TTC549 (cell line): ENCODE measurements at regions not wholly inside any gene's neighbourhood (a gene's known extent, or its start where the extent isn't known, plus 50 kb on each side); places are given as distances from the start of the nearest gene placed in this dataset.

Experiments used
- FAIRE-seq: peaks from 2 replicates; lab custom pipeline; 2012; peaks lifted over from hg19 to GRCh38; lab: Jason Lieb, UNC

- FAIRE-seq: no peak
These were observed 225.8 kb downstream of the PMP22 start for GRCh38 chr17:15039366-15039765.

DNA sequence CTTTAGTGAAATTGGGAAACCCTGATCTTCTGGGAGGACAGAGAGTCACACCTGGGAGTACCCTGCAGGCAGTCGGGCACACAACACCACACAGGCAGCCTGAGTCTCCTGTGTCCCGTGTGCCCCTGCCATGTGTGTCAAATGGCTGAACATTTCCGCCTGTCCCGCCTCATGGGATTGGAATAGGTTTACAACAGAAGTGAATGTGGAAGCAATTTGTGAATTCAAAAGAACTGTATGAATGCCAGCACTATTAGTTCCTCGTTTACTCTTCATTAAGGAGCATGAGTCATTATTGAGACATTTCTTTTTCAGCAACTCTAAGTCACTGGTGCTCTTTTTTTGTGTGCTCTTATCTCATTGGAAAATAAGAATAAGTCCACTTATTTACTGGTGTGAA, 226.5 kb downstream of the PMP22 start:
- FAIRE-seq: no peak

GRCh38 chr17:15036238-15036637, 228.9 kb downstream of the PMP22 start:
- no peak for FAIRE-seq

DNA sequence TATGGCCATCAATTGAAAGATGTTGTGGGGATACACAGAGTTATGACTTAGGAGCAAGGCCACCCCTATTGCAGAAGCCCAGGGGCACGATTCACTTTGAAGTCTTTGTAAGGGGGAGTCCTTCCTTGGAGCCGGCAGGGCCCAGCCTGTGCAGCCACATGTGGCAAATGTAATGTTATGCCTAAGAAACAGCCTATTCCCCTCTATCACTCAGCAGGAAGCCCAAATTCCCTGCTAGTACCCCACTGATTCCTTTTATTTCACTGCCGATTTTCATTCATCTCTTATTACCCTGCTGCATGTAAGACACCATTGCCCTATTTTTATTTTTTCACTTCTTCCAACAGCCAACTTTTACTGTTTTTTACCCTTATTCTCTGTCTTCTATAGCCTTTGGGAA, 233.2 kb downstream of the PMP22 start:
- FAIRE-seq: no peak

GRCh38 chr17:15029469-15029868, 235.7 kb downstream of the PMP22 start:
- FAIRE-seq: no peak

GRCh38 chr17:15027853-15028252, 237.3 kb downstream of the PMP22 start:
- no peak for FAIRE-seq

DNA sequence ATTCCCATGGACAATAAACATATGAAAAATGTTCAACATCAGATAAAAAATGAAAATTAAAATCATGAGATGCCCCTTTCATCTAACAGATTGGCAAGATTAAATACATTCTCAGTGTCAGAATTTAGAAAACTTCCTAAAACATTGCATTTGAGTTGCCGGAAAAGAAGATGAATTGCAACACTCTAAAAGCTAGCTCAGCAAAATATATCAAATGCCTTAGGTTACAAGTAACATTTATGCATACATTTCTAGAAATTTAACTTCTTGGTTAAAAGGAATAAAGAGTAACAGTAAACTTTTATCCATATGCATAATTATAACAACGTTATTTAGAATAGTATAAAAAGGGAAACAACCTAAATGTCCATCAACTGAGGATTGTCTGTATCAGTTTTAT, 239.0 kb downstream of the PMP22 start:
- no peak for FAIRE-seq

GRCh38 chr17:15023589-15024336, 241.4 kb downstream of the PMP22 start:
- no peak for FAIRE-seq

GRCh38 chr17:15019158-15019557, 246.0 kb downstream of the PMP22 start:
- no peak for FAIRE-seq

DNA sequence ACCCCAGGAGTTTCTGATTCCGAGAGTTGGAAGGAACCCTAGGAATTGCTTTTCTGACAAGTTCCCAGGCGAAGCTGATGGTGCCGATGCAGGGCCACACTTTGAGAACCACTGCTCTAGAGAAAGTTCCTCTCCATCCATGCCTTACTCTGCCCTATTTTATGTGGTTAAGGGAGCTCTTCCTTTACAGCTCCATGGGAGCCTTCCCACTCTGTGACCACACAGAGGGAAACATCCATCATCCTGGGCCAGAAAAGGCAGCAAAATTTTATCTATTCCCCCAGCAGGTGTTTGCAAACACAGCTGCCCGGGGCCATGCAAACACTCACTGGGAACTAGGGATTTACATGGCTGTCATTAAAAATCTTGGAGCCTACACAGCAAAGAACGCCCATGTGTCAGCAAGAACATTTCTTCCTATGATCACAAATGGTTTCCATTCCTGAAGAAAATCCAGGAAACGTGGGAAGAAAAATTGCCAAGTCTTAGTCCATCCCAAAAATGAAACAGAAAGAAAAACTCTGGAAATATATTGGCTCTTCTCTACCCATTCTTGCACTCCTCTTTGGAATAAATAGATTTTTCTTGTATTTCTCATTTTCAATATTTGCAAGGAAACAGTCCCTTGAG, 252.7 kb downstream of the PMP22 start:
- no peak for FAIRE-seq

DNA sequence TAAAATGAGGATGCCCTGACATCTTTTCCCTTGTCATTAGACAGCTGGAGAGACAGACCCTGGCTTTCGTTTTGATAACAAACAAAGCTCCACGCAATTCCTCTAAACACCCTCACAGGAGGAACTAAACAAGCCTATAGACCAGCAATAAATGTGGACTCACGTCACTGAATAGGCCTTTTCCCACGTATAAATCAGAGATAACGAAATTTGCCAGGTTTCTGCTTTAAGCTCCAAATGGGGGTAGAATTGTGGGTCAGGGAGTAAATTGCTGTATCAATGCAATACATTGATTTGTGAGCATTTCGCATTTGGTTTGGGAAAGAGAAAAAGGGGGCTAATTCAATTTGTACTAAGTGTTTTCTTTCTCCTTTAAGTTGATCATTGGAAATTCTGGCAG, 256.0 kb downstream of the PMP22 start:
- no peak for FAIRE-seq

- FAIRE-seq: no peak
These were observed 258.0 kb downstream of the PMP22 start for GRCh38 chr17:15007147-15007553.

DNA sequence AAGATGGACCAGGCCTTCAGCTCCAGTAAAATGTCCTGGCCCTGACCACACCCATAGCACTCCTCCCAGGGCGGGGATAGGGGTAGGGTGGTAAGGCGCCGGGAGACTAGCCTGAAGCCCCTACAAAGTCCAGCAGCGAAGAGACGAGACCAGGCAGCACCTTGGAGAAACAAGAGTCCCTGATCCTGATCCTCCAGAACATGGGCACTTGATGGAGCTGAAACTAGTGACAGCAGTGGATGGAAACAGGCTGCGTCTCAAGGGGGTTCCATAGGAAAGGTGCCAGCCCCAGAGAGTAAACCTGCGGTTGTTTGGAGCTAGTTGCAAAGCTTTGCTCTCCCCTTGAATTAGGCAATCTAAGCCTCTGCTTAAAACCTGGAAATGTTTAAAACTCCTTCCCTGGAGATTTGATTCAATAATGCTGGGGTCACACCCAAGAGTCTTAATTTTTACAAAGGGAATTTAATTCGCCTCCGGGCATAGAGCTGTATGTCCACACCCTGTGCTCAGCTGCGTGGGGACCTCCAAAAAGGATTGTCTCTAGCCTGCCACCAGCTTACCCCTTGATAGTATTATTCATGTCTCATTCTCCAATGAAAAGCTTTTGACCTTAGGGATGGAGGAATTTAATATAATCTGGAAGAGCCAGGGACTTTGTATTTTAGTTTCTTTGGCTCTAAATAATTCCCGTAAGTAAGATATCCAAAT, 258.6 kb downstream of the PMP22 start:
- FAIRE-seq: no peak

DNA sequence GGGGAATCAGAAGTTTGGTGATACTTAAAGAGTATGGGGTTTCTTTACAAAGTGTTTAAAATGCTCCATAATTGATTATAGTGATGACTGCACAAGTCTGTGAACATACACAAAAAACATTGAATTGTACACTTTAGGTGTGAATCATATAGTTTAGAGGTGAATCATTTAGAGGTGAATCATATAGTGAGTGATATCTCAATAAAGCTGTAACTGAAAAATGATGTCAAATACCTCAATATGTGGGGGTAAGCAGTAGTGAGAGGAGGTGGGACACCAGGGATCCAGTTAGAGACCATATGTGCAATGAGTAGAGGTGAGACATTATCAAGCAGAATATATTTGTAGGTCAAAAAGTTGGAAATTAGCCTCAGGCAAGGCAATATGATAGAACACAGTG, 264.5 kb downstream of the PMP22 start:
- FAIRE-seq: no peak

GRCh38 chr17:14997290-14997689, 267.8 kb downstream of the PMP22 start:
- no peak for FAIRE-seq

DNA sequence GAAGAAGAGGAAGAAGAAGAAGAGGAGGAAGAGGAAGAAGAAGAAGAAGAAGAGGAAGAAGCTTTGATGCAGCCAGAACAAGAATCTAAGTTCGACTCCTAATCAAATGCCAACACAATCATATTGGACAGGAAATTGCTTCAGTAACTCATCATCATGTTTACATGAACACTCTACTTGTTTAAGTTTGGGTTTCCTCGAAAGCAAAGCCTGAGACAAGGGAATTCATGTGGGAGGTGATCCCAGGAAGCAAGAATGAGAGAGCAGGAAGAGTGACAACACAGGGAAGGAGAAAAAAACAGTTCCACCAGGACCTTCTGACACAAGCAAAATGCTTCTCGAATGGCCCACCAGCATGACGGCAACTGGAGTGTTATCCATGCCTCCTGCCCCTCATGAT, 279.0 kb downstream of the PMP22 start:
- no peak for FAIRE-seq

DNA sequence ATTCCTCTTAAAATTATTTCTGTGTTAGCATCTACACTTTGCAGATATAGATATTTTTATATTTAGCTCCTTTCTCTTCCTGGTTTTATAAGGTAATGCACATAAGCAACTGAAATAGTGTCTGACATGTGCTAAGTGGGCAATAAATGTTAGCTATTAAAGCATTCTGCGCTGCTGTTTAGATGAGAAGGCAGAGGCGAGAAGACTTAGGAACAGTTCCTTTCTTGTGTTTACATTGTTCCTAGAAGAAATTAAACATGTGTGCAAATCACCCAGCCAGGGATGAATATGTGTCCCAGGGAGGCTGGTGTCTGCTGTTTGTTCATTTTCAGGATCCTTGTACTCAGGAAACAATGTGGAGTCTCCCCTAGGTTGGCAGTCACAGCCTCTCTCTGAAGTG, 292.3 kb downstream of the PMP22 start:
- FAIRE-seq: no peak

- FAIRE-seq: no peak
These were observed 294.1 kb downstream of the PMP22 start for GRCh38 chr17:14971054-14971453.

GRCh38 chr17:14959106-14959648, 305.9 kb downstream of the PMP22 start:
- no peak for FAIRE-seq

- no peak for FAIRE-seq
These were observed 311.7 kb downstream of the PMP22 start for GRCh38 chr17:14953405-14953804.

- no peak for FAIRE-seq
These were observed 314.4 kb downstream of the PMP22 start for GRCh38 chr17:14950686-14951085.

- no peak for FAIRE-seq
These were observed 314.9 kb downstream of the PMP22 start for GRCh38 chr17:14950216-14950615.

GRCh38 chr17:14947671-14948070, 317.5 kb downstream of the PMP22 start:
- no peak for FAIRE-seq
